Stimulated activated CD8-positive, alpha-beta memory T cell treated with anti-CD3 and anti-CD28 coated beads, Interleukin-15, amount 100 ng/mL, for 1 hour (primary cell): ENCODE measurements at regions not wholly inside any gene's neighbourhood (a gene's known extent, or its start where the extent isn't known, plus 50 kb on each side); places are given as distances from the start of the nearest gene placed in this dataset.

Experiments used
- DNase-seq: peaks from one replicate; pipeline ENCODE4 v3.0.0-alpha.2; 2020; ENCODE audit warnings: low read depth

DNA sequence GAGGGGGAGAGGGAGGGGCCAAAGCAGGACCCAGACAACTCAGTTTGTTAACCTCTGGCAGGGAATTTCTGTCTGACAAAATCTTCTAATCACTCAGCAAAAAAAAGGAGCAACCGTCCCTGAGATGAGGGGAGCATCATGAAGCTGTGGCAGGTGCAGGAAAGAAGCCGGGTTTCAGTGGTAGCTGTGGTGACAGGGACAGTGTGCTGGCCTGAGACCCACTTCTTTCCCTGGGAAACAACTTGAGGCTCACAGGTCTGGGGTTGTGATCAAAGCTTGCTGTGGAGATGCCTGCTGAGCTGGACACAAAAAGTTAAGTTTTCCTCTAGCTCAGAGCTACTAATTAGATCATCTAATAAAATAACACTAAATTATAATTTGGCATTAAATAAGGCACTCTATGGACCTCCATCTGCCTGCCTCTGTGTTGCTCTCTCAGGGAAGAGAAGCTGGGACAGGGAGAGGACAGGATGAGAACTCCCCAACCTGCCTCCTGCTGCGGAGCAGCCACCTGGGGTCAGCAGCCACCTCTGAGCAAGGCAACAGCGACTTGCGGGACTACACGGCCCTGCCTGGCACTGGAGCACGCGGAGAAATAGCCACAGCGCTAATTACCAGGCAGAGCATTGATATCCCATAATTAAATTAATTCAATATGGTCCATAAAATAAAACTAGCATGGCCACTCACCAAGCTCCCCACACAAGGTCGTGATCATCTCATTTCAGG is 104.6 kb upstream of the TEX51 start:
- no peak for DNase-seq

DNA sequence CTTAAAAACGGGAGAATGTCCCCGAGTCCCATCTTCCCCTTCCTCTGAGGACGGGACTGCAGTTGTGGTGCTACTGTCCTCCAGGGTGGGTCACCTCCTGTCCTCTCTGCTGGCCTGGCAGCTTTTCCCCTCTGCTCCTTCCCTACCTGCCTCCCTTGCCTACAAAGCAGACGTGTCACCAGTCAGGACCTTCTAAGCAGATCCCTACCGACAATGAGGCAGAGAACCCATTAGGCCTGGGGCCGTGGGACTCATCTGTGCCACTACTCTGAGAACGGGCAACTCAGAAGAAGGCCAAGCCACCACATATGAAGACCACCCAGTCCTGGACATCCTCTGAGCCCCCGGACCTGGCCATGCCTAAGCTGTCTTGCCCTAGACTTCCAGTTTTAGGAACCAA is 103.0 kb upstream of the TEX51 start:
- no peak for DNase-seq

DNA sequence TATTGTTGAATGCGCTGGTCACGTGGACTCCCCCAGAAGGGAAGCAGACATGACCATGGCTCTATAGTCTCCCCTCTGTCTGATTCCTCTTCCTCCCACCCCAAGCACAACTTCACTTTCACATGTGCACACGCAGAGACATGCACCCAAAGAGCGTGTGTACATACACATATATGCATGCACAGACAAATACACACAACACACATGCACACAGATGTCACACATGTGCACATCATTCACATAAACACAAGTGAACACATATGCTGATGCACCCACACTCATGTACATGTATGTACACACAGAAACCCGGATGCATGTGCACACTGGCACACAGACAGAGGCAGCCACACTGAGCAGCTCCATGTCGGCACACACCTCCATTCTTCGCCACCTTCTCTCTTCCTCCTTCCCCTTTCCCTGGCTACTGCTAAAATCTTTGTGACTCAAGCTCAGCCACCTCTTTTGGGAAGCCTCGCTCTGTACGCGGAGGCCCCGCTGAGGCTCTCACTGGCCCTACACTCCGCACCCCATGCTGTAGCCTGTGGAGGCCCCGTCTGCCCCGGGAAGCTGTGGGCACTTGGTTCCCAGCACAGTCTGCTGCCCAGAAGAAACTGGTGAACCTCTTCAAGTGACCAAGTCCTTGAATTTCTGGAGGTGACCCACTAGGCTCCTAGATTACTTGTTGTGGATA is 101.6 kb upstream of the TEX51 start:
- DNase-seq = no peak

DNA sequence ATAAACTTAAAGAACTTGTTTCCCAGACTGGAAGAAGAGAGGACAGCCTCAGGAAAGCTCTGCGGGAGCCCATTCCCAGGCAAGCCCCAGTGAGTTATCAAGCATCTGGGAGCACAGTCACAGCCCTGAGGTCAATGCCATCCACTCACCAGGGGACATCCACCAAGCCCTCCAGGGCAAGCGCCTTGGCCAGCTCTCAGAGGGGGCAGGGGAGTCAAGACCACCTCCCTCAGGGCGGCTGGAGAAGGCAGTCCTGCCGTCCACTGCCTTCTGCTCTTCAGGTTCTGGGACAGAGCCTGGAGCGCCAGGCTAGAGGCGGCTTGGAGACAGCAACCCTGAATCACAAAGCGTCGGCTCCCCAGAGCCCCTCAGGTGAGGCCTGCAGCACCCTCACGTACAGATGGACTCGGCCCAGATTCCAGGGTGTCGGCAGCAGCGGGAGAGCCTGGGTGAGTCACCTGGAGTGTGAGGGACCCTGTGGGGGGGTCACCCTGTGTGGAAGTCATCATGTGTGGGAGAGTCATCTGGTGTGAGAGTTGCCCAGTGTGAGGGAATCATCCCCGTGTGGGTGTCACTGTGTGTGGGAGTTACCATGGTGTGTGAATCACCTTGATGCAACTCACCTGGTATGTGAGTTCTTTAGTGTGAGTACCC is 100.9 kb upstream of the TEX51 start:
- no peak for DNase-seq

DNA sequence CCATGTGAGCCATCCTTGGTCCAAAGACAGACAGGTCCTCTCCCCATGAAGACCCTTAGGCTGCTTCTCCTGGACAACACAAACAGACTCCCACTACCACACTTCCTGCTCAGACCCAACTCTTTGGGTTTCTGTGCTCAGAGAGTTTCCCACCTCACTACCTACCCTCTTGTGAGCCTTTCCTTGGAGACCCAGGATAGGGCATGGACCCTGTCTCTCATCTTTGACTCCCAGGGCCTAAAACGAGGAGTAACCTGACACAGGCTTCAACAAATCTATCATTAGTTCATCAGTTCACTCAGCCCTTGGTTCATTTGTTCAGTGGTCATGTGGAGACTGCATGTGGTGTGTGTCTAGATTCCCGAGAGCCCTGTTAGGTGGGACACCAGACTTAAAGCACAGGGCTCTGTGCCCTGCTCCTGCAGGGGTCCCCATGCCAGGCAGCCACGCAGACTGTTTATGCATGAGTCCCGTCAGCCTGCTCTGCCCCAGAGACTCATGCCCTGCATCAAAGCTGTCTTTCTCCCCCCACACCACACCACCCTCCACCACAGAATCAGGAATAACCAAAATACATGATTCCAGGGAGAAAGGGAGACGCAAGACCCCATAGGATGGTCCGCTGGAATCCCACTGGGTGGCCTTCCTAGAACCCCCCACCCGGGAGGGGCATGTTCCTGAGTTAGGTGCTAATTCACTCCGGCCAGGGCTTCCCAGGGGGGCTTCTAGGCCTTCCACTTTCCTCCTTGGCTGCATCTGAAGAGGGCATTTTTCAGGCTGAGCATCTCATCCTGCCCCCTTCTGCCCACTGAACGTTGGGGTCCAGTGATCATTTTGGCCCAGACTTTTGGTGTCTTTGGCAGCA is 100.2 kb upstream of the TEX51 start:
- no peak for DNase-seq

DNA sequence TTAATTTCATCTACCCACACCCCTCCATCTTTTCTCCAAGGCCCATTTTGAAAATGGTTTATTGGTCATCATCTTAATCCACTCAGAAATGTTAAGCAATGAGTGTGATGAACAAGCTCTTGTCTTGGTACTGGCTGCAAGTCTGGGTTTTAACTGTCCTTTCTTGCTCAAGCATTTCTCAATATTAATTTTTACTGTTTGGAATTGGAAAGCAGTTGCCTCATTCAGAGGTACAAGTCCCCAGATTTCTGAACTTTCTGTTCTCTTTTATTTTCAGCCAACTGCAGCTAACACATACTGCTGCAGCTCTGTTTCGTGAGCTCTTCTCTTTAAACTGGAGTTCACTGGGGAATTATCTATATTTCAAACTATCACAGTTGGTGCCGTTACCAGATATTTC is 99.4 kb upstream of the TEX51 start:
- no peak for DNase-seq

DNA sequence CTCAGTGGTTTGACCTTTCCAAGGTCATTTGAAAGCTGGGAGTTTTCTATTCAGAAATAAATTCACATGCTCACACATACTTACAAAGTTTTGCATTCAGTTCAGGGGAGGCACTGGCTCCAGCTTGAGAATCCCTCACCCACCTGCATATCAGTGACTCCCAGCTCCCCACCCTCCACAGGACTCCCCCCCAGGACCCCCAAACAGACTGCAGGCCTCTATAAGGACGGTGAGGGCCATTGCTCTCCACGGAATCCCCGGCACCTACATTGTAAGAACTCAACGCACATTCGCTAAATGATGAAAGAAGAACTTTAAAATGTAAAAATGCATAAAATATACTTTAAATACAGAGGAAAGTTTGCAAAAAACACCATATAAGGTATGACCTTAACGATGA is 97.2 kb upstream of the TEX51 start:
- DNase-seq = no peak

DNA sequence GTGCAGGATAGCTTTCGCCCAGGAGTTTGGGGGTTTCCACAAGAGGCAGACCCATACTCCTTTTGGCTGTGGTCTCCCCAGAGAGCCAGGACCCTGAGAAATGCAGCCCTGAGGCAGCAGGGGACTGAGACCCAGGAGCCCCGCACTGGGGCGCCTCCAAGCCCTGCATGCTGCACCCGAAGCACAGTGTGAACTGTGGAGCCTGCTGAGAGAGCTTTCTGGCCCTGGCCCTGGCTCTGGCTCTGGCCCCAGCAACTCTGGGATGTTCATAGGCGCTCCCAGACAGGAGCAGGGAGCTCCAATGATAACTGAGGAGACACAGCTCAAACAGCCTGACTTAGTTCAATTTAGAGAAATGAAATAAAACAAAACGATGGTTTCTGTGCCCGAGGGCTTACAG is 96.4 kb upstream of the TEX51 start:
- no peak for DNase-seq

DNA sequence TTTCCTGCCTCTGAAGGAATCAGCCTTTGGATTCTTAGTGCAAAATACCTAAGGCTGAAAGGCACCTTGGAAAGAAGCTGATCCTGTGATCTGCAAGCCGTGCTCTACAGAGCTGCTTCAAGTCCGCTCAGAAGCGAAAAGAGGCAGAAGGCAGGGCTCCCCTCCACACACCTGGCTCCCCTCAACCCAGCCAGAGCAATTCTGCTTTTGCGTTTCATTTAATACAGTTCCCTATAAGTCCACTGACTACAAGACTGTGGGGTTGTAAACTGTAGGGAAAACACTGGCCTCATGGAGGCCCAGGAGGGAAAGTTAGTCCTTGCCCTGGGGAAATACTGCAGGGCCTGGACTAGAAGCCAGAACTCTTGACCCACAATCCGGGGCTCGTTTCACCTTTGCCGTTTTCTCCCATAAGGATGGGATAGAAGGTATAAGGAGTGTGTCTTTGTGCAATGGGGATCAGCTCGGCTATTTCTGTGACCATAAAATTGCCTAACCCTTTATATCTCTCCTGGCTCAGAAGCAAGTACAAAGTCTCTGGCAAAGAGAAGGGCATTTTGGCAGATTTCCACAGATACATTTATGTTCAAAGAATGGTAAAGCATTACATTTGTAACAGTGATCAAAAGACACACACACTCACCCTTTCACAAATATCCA is 95.8 kb upstream of the TEX51 start:
- DNase-seq = no peak

DNA sequence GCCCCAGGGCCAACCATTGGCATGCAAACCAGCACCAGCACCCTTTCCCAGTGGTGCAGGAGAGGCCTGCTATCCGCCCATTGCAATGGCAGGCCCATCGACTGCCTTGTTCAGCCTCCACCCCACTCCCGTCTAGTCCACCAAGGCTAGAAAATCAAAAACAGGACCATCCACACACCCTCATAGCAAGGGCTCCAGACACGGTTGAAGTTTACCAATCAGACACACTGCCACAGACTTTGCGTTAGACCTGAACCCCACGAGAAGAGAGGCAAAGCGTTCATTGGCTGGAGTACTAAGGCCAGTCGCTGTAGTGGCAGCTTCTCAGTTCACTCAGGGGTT is 95.3 kb upstream of the TEX51 start:
- no peak for DNase-seq

DNA sequence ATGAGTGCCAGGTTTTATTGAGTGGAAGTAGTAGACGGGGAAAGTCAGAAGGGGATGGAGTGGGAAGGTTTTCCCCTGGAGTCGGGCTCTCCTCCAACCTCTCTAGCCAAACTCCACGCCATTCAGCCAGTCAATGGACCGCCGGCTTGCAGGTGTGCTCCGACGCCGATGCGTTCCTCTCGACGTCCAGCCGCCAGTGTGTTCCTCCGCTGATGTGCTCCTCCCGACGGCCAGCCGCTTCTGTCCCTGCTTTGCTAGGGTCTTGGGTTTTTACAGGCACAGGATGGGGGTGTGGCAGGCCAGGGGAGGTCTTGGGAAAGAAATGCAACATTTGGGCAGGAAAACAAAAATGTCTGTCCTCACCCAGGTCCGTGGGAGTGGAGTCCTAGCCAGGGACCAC is 94.3 kb upstream of the TEX51 start:
- no peak for DNase-seq

DNA sequence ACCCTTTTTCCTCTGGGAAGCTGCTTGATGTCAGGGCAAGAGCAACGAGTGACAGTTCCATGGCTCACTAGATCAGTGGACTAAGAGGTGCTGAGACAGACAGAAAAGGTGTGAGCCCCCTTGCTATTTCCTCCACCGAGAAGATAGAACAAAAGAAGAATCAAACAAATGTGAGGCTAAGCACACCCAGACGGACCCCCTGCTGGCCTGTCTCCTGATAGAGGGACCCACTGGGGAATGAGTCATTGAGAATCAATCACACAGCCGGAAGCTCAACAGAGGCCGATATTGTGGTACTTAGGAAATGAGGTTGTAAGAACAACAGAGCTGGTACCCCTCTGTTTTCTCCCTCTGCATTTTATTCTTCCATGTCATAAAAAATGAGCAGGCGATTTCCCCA is 89.8 kb upstream of the TEX51 start:
- no peak for DNase-seq

DNA sequence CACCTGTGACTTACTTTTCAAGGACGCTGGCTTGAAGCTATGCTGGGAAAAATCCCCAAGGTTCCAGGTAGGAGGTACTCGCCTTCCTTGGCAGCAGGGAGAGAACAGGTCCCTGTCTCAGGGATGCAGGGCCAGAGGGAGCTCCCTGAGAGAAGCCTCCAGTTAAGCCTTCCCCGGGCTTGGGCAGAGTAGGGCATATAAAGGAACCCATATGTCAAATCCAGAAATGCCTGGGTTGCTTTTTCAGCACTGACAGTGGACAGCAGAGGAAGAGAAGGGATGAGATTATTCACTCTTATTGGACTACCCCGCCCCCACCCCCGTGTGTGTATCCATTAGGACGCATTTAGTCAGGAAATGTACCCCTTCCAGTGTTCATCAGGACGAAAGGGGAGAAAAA is 89.3 kb upstream of the TEX51 start:
- no peak for DNase-seq

DNA sequence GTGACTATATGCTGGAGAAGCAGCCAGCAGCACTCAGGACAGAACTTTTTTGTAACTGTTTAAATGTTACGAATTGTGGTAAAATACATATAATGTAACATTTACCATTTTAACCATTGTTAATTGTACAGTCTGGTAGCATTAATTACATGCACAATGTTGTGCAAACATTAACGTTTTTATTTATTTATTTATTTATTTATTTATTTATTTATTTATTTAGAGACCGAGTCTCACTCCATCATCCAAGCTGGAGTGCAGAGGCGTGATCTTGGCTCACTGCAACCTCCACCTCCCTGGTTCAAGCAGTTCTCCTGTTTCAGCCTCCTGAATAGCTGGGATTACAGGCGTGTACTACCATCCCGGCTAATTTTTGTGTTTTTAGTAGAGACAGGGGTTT is 88.7 kb upstream of the TEX51 start:
- no peak for DNase-seq

DNA sequence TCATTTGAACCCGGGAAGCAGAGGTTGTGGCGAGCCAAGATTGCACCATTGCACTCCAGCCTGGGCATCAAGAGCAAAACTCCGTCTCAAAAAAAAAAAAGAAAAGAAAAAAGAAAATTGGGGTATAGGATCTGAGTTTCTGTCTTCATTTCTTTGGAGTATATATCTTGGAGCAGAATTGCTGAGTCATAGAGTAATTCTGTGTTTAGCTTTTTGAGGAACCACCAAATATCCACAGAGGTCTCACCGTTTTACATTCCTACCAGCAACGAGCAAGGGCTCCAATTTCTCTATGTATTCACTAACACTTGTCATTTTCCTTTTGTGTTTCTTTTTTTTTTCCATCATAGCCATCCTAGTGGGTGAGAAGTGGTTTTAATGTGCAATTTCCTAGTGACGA is 87.6 kb upstream of the TEX51 start:
- no peak for DNase-seq

DNA sequence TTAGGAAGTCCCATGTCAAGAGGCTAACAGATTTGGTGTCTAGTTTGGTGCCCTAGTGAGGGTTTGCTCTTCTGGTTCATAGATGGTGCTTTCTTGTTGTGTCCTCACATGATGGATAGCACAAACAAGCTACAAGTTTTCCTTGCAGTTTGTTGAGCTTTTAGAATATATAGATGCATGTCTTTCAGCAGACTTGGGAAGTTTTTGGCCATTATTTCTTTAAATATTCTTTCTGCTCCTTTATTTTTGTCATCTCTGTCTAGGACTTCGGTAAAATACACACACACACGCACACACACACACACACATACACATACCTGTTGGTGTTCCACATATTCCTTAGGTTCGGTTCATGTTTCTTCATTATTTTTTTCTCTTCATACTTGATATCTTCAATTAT is 81.5 kb upstream of the TEX51 start:
- no peak for DNase-seq

DNA sequence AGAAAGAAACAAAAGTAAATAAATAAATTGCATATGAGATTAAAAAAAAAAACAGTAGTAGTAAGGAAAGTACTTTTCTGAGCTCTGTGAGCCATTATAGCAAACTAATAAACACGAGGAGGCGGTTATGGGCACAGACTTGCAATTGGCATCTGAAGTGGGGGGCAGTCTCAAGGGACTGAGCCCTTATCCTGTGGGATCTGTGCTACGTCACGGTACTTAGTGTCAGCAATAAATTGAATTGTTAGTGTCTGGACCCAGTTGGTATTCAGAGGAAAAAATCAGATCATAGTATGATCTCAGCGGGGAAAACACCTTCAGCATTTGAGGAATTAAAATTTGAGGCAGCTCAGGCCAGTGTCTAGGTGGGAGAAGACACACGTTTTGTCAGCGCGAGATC is 76.6 kb upstream of the TEX51 start:
- DNase-seq = no peak

DNA sequence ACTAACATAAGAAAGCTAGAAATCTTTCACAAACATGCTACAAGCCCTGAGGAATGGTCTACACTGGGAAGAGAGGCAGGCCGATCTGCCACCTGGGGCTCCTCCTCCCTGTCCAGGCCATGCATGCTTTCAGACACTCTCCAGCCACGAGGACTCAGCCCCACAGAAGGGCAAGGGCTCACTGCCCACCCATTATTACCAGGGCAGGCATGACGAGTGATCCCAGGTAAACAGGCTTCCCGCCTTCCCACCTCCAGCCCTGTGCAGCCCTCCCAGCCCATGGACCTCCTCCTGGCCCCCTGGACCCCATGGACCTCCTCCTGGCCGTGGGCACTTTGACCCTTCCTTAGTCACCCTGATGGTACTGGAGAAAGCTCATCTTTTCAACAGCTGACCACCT is 75.8 kb upstream of the TEX51 start:
- no peak for DNase-seq

DNA sequence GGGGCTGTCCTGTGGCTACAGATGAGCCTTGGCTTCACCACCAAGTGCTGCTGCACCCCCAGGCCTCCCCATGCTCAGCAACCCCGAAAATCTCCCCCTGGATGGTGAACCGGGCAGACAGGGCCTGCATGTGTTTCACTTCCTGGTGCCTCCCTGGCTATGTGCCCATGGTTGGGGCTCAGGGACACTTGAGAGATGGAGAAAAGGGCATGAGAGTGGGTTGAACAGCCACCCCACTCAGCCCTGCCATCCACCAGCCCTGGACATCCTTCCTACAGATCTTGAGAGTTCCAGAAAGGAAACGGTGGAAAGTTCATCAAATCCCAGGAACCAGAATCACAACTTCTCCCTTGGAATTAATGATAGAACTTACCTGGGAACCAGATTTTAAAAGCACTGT is 74.7 kb upstream of the TEX51 start:
- DNase-seq = no peak

DNA sequence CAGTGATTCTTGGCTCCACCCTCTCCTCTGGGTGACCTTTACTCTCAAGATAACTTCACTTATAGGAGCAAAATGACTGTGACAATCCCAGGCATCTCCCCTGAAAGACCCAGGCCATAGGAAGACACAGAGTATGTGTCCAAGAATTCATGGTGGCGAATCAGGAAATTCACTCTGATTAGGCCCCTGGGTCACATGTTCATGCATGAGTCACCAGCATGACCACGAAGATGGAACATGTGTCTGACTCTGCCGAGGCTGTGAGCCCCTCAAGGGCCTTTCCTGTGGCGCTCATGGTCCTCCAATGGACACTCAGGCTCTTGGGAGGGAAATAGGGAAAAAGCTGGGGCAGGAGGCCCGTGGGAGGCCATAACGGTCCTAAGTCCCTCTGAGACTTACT is 74.0 kb upstream of the TEX51 start:
- no peak for DNase-seq

DNA sequence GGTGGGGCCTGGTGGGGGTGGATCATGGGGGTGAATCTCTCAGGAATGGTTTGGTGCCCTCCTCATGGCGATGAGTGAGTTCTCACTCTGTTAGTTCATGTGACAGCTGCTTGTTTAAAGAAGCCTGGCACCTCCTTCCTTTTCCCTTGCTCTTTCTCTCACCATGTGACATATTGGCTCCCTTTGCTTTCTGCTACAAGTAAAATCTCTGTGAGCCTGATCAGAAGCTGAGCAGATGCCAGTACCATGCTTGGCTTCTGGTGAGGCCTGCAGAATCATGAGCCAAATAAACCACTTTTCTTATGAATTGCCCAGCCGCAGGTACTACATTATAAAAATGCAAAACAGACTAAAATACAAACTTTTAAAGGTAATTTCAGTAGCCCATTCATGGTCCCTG is 73.4 kb upstream of the TEX51 start:
- DNase-seq = no peak

DNA sequence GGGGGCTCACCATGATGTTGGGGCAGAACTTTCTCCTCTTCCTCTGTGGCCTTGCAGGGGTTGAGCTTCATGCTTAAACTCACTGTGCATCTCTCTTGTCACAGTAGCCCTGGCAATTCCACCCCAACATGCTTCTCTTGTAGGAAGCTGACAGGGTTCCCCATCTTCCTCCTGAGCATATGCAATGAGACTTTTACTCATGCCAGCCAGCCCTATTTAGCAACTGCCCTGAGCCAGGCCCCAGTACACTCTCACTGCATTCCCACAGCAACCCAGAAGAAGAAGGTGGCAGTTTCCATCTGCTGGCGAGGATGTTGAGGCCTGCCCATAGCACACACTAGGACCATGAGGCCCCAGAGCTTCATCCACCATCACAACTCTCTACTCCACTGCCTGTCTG is 72.2 kb upstream of the TEX51 start:
- DNase-seq = no peak
